GM19452 (cell line): ENCODE measurements at regions not wholly inside any gene's neighbourhood (a gene's known extent, or its start where the extent isn't known, plus 50 kb on each side); places are given as distances from the start of the nearest gene placed in this dataset.

Experiments
- ATAC-seq: cut with Tn5 transposase; IDR thresholded peaks from one replicate; pipeline ENCODE4 v1.9.1; 2021; ENCODE audit not compliant: unreplicated experiment

- no peak for ATAC-seq
These were observed 50.2 kb upstream of the SDK2 start for GRCh38 chr17:73694491-73694890.

DNA sequence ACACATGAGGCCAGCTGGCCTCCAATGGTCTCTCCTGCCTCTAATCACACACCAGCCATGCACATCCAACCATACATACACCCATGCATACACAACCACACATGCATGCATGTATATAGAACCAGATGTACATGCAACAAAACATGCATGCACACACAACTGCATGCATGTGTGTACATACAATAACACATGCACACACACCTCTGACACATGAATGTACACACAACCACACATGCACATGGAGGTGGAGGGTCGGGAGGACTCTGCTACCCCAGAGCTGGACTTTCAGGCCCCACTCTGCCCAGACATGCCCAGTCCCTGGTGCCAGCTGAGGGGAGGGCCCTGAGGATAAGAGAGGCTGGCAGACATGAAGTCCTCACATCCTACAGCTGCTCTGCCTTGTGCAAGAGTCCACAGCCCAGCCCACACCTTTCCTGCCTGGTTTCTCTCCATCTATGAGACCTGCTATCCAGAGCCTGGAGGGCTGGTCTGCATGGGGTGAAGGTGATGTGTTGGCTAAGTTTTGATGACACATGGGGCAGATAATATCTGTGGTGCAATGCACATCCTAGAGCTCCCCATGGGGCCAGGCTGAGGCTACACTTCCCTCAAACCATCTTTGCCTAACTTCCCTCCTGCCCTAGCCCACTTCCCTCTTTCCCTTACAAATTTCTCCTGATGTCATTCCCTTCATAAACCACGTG lies 50.9 kb upstream of the SDK2 start:
- ATAC-seq, result no peak

GRCh38 chr17:73696251-73696650 lies 52.0 kb upstream of the SDK2 start:
- ATAC-seq, result no peak

DNA sequence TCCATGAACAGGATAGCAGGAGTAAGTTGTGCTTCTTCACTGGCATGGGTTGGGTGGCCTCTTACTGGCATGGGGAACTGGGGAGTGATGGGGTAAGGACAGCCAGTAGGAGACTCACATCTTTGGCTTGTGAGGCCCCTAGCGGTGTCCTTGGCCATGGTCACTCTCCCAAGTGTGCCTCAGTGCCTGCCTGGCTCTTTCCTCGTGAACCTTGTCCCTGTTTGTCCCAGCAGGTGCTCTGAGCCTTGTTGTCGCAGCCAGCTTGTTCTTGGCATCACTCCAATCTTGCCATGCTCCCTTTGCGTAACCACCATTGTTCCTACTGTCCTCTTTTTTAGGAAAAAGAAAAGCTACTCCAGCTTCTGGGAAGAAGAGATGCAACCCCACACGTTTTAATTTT lies 53.6 kb upstream of the SDK2 start:
- ATAC-seq, result no peak

- no peak for ATAC-seq
These were observed 54.7 kb upstream of the SDK2 start for GRCh38 chr17:73698966-73699365.

- no peak for ATAC-seq
These were observed 57.5 kb upstream of the SDK2 start for GRCh38 chr17:73701701-73702100.

GRCh38 chr17:73703192-73703591 lies 58.9 kb upstream of the SDK2 start:
- ATAC-seq, result no peak

GRCh38 chr17:73703917-73704316 lies 59.7 kb upstream of the SDK2 start:
- ATAC-seq, result no peak

DNA sequence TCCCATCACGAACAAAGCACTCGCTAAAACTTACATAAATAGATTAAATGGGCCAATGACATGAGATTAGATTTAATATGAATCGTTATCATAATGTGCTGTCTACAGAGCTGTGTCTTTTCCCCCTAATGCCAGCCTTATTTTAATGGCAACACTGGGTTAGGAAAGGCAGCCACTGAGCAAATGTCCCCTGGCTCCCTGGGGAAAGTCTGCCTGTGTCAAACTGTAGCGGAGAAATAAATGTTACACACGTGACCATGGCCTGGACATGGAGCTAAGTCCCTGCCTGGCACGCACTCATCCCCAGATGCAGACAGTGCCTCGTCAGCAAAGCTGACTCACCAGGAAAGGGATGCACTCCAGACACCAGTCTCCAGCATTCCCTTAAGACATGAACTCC lies 61.3 kb upstream of the SDK2 start:
- no peak for ATAC-seq

DNA sequence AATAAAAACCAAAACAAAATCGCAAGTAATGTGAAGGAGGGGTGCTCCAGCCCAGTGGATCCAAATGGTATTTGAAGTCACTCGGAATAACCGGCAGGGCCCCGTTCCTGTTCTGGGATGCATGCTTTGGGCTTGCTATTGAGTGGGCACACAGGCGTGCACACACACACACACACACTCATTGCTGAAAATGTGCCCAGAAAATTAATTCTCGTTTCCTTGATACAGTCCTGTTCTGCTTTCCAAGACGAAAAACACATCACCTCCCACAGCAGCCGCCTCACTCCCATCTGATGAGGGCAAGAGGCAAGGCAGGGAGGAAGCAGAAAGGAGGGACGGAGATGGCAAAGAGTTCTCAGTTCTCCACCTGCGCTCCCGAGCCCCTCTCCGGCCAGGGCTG lies 62.2 kb upstream of the SDK2 start:
- ATAC-seq, result no peak

GRCh38 chr17:73706858-73707257 lies 62.6 kb upstream of the SDK2 start:
- no peak for ATAC-seq

- ATAC-seq, result no peak
These were observed 63.1 kb upstream of the SDK2 start for GRCh38 chr17:73707358-73707757.

DNA sequence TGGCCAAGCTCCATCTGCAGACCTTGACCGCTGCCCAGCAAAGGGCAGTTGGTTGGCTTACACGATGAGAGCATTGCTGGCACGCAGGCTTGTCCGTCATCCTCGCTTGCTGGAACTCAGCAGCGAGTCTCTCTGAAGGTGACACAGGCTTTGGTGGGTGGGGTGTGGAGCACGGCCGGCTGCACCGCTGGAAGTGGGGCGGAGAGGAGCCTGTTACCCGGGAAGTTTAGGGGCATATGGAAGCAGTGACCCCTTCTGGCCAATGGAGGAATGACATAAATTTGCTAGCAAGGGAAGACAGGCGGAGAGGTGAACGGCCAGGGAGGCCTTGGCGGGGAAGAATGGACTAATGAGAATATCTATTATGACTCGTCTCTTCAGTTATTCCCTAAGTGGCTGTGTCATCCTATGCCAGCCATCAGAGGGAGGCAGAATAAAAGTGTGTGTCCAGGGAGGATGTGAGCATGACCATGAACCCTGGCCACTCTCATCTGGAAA lies 65.9 kb upstream of the SDK2 start:
- ATAC-seq, result no peak

- peak; percentile 91 for ATAC-seq
These were observed 66.9 kb upstream of the SDK2 start for GRCh38 chr17:73711184-73711583.

DNA sequence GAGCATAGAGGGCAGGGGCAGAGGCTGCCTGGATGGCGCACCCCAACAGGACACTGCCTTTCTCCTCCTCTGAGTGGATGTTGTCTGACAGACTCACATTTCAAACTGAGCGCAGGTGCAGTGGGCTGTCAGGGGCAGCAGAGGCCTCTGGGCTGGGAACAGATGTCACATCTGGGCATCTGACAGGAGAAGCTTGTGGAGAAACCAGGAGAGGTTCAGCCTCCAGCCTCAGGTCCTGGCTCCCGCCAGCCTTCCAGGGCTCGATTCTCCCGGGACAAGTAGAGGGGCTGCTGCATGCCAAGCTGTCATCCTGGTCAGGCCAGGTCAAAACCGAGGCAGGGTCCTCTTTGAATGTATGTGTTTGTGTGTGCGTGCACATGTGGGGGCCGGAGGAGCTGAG lies 67.7 kb upstream of the SDK2 start:
- ATAC-seq, result no peak

DNA sequence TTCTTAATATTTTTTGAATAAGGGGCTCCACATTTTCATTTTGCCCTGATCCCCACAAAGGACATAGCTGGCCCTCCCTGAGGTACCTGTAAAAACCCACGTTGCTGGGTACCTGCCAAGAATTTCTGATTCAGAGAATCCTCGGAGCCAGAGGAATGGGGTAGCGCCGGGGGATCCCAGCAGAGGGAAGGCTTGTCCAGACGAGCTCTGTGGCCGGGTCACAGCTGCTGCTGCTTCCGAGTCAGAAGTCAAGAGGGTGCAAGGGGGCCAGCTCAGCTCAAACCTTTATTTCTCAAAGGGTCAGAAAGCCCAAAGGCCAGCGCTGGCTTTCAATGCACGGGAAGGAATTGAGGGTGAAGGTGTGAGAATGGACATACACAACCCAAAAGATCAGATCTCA lies 68.9 kb upstream of the SDK2 start:
- no peak for ATAC-seq

DNA sequence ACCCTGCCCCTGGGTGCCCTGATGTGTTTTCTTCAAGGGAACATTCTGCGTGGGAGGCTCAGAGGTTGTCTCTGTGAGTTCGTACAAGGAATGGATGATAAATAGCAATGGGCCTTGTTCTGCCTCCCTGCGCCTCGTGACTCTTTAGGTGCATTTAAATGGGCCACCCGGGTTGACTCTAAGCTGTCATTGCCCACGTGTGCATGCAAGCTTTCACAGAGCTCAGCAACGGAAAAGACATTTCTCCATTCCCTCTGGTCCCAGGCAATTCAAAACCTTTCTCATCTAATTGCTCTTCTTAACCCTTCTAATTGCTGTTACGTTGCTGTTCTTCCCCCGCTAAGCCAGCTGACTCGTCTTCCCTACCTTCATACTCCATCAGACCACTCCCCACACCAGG lies 71.5 kb upstream of the SDK2 start:
- ATAC-seq, result no peak

DNA sequence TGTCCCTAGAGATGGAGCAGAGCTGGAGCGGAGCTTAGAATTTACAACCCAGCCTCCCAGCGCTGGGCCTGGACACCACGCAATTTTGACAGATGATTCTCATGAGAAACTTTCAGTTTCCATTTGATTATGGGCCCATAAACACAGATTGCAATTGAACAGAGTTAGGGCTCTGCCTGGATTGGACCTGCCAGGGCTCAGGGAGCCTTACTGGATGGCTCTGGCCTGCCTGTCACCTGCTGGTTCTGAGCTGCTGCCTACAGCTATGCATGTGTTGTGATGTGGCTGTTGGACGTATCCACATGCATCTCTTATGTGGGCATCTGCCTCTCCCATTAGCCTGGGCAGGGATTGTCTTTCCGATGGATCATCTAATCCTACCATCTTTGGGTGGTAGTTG lies 73.4 kb upstream of the SDK2 start:
- no peak for ATAC-seq

- ATAC-seq, result no peak
These were observed 74.1 kb upstream of the SDK2 start for GRCh38 chr17:73718362-73718761.

DNA sequence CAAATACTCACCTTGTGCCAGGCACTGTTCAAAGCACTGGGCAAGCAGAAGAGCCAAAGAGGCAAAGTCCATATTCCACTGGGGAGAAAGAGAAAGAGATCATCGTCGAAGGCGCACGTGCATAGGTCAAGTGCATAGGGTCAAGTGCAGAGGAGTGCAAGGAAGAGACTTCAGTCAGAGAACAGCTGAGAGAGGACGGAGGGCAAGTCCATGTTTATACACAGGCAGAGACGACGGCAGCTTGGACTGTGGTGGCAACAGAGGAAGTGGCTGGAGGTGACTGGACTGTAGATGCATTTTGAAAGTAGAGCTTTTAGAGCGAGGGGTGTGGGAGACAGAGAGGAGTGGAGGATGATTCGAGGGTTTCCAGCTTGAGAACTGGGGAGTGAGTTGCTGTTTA lies 74.7 kb upstream of the SDK2 start:
- no peak for ATAC-seq

- no peak for ATAC-seq
These were observed 75.4 kb upstream of the SDK2 start for GRCh38 chr17:73719588-73720071.

GRCh38 chr17:73720187-73720834 lies 76.1 kb upstream of the SDK2 start:
- no peak for ATAC-seq

DNA sequence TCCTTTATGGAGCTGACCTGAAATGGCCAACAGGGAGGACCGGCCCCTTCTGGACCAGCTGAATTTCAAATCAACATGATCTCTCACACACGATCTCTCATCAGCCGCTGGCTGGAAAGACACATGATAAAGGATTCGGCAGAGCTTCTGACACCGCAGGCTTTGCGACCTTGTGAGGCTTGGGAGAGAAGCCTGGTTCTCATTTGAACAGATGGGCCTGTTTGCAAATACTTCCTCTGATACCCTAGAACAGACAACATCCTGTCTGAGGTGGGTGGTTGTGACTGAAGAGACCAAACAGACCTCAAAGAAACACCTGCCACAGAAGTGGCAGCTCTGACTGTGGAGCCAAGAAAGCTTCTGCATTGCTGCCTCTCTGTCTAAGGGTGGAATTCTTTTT lies 77.9 kb upstream of the SDK2 start:
- ATAC-seq, result no peak
